ENCODE measurements at regions not wholly inside any gene's neighbourhood (a gene's known extent, or its start where the extent isn't known, plus 50 kb on each side); places are given as distances from the start of the nearest gene placed in this dataset.
"Not testable (repeated sequence)": the region's sequence is repeated elsewhere in the genome, so short reads cannot be mapped to it uniquely, and the experiment has no call there.

DNA sequence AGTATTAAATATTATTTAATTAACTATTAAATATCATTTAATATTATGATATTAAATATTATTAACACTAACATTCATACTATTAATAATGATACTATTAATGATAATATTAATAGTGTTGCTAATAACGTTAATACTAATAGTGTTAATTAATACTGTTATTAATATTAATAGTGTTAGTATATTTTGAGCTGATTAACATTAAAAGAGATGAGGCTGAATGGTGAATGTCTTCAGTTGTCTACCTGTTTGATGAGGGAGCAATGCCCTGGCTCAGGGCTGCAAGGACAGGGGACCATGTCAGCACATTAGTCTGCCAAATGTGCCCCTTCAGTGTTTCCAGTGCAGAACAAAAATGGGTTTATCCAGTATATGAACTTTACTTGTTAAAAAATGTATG lies 96.6 kb upstream of the PLEKHG1 start:
- ATAC-seq: no peak
- TF ChIP-seq ZFP30 (CRISPR knock-in tag; IDR thresholded peaks at IDR 0.05) (no peak), ZNF70 (CRISPR knock-in tag; IDR thresholded peaks at IDR 0.05) (no peak), ARNTL (CRISPR knock-in tag; IDR thresholded peaks at IDR 0.05; ENCODE audit: borderline replicate concordance, low read depth) (no peak), ZFP3 (CRISPR knock-in tag; IDR thresholded peaks at IDR 0.05) (no peak), CSDC2 (CRISPR knock-in tag; IDR thresholded peaks at IDR 0.05) (no peak), GLIS3 (CRISPR knock-in tag; IDR thresholded peaks at IDR 0.05) (no peak), TCF4 (CRISPR knock-in tag; IDR thresholded peaks at IDR 0.05; ENCODE audit: borderline replicate concordance) (no peak), ISL1 (CRISPR knock-in tag; IDR thresholded peaks at IDR 0.05) (no peak), ZNF565 (CRISPR knock-in tag; conservative IDR thresholded peaks at IDR 0.05; ENCODE audit: low read depth) (no peak), SNAI2 (CRISPR knock-in tag; IDR thresholded peaks at IDR 0.05) (no peak), OSR1 (CRISPR knock-in tag; IDR thresholded peaks at IDR 0.05) (no peak), PPARA (CRISPR knock-in tag; IDR thresholded peaks at IDR 0.05; ENCODE audit: borderline replicate concordance) (no peak), ZC3H10 (CRISPR knock-in tag; IDR thresholded peaks at IDR 0.05) (no peak), RARB (CRISPR knock-in tag; IDR thresholded peaks at IDR 0.05) (no peak)
- TF ChIP-seq, protein P1, sequence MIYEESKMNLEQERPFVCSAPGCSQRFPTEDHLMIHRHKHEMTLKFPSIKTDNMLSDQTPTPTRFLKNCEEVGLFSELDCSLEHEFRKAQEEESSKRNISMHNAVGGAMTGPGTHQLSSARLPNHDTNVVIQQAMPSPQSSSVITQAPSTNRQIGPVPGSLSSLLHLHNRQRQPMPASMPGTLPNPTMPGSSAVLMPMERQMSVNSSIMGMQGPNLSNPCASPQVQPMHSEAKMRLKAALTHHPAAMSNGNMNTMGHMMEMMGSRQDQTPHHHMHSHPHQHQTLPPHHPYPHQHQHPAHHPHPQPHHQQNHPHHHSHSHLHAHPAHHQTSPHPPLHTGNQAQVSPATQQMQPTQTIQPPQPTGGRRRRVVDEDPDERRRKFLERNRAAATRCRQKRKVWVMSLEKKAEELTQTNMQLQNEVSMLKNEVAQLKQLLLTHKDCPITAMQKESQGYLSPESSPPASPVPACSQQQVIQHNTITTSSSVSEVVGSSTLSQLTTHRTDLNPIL (CRISPR knock-in tag; IDR thresholded peaks at IDR 0.05; ENCODE audit: low read depth): no peak

DNA sequence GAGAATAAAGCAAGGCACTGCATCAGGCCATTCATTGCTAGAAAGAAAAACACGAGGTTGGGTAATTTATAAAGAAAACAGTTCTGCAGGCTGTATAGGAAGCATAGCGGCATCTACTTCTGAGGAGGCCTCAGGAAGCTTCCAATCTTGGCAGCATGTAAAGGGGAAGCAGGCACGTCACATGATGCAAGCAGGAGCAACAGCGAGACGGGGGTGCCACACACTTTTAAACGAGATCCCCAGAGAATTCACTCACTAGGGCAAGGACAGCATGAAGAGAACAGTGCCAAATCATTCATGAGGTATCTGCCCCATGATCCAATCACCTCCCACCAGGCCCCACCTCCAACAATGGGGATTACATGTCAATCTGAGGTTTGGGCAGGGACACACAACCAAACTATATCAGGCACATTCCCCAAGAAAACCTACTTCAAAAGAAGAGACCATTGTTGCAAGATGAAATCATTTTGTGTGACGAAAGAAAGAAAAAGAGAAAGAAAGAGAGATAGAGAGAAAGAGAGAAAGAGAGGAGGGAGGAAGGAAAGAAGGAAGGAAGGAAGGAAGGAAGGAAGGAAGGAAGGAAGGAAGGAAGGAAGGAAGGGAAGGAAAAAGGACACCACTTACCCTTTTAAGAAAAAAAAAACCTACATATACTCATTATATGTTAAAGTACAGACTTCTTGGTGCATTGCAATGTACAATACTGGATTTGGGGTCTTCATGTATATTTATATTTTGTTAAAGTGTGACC lies 95.9 kb upstream of the PLEKHG1 start:
- no peak for ATAC-seq
- no peak for TF ChIP-seq ZFP3 (CRISPR knock-in tag; IDR thresholded peaks at IDR 0.05)
- no peak for TF ChIP-seq ZNF70 (CRISPR knock-in tag; IDR thresholded peaks at IDR 0.05)
- TF ChIP-seq CSRNP3 (CRISPR knock-in tag; IDR thresholded peaks at IDR 0.05): no peak
- no peak for TF ChIP-seq ISL1 (CRISPR knock-in tag; IDR thresholded peaks at IDR 0.05)
- no peak for TF ChIP-seq ZNF8 (CRISPR knock-in tag; IDR thresholded peaks at IDR 0.05)
- no peak for TF ChIP-seq GLIS3 (CRISPR knock-in tag; IDR thresholded peaks at IDR 0.05)
- TF ChIP-seq SNAI2 (CRISPR knock-in tag; IDR thresholded peaks at IDR 0.05): no peak
- TF ChIP-seq, protein P2, sequence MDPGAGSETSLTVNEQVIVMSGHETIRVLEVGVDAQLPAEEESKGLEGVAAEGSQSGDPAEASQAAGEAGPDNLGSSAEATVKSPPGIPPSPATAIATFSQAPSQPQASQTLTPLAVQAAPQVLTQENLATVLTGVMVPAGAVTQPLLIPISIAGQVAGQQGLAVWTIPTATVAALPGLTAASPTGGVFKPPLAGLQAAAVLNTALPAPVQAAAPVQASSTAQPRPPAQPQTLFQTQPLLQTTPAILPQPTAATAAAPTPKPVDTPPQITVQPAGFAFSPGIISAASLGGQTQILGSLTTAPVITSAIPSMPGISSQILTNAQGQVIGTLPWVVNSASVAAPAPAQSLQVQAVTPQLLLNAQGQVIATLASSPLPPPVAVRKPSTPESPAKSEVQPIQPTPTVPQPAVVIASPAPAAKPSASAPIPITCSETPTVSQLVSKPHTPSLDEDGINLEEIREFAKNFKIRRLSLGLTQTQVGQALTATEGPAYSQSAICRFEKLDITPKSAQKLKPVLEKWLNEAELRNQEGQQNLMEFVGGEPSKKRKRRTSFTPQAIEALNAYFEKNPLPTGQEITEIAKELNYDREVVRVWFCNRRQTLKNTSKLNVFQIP (CRISPR knock-in tag; IDR thresholded peaks at IDR 0.05; ENCODE audit: borderline replicate concordance, low read depth): no peak
- no peak for TF ChIP-seq ESRRG (CRISPR knock-in tag; IDR thresholded peaks at IDR 0.05)
- TF ChIP-seq PPARA (CRISPR knock-in tag; IDR thresholded peaks at IDR 0.05; ENCODE audit: borderline replicate concordance): no peak

GRCh38 chr6:150507361-150507760 lies 92.3 kb upstream of the PLEKHG1 start:
- ATAC-seq: not testable (repeated sequence)

DNA sequence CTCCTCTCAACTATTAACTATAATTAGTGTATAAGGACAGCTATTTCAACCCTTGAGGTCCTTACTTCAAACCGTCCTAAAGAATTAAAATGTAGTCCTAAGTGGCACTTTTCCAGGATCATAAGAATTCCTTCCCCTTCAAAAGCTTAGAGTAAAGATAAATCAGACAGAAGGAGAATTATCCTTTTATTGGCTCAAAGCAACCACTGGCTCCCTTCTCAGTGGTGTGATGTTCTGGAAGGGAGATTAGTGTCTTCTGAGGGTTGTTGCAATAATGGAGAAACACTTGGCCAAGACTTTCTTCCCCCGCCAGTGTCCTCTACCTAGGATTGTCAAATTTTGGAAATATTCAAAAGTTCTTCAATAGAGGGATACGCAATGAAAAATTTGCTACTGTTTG lies 89.1 kb upstream of the PLEKHG1 start:
- no peak for ATAC-seq
- TF ChIP-seq ZFP30 (CRISPR knock-in tag; IDR thresholded peaks at IDR 0.05): no peak
- no peak for TF ChIP-seq GLIS3 (CRISPR knock-in tag; IDR thresholded peaks at IDR 0.05)
- TF ChIP-seq RARB (CRISPR knock-in tag; IDR thresholded peaks at IDR 0.05): no peak
- no peak for TF ChIP-seq ZNF565 (CRISPR knock-in tag; conservative IDR thresholded peaks at IDR 0.05; ENCODE audit: low read depth)

GRCh38 chr6:150511313-150511712 lies 88.4 kb upstream of the PLEKHG1 start:
- ATAC-seq: no peak
- no peak for TF ChIP-seq ISL1 (CRISPR knock-in tag; IDR thresholded peaks at IDR 0.05)
- TF ChIP-seq, protein P3, sequence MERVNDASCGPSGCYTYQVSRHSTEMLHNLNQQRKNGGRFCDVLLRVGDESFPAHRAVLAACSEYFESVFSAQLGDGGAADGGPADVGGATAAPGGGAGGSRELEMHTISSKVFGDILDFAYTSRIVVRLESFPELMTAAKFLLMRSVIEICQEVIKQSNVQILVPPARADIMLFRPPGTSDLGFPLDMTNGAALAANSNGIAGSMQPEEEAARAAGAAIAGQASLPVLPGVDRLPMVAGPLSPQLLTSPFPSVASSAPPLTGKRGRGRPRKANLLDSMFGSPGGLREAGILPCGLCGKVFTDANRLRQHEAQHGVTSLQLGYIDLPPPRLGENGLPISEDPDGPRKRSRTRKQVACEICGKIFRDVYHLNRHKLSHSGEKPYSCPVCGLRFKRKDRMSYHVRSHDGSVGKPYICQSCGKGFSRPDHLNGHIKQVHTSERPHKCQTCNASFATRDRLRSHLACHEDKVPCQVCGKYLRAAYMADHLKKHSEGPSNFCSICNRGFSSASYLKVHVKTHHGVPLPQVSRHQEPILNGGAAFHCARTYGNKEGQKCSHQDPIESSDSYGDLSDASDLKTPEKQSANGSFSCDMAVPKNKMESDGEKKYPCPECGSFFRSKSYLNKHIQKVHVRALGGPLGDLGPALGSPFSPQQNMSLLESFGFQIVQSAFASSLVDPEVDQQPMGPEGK (CRISPR knock-in tag; IDR thresholded peaks at IDR 0.05; ENCODE audit: borderline replicate concordance): no peak
- TF ChIP-seq ESRRG (CRISPR knock-in tag; IDR thresholded peaks at IDR 0.05): no peak
- no peak for TF ChIP-seq TSHZ2 (CRISPR knock-in tag; IDR thresholded peaks at IDR 0.05)
- TF ChIP-seq, protein P2 (CRISPR knock-in tag; IDR thresholded peaks at IDR 0.05; ENCODE audit: borderline replicate concordance, low read depth): no peak
- TF ChIP-seq CSDC2 (CRISPR knock-in tag; IDR thresholded peaks at IDR 0.05): no peak
- TF ChIP-seq TCF4 (CRISPR knock-in tag; IDR thresholded peaks at IDR 0.05; ENCODE audit: borderline replicate concordance): no peak

Measured in SK-N-SH treated with all-trans-retinoic acid at 6 μM for 48 hours (cell line).